GM18873 (cell line): ENCODE measurements at regions not wholly inside any gene's neighbourhood (a gene's known extent, or its start where the extent isn't known, plus 50 kb on each side); places are given as distances from the start of the nearest gene placed in this dataset.
"Not testable (repeated sequence)": the region's sequence is repeated elsewhere in the genome, so short reads cannot be mapped to it uniquely, and the experiment has no call there.

ENCODE experiments used
- ATAC-seq: cut with Tn5 transposase; IDR thresholded peaks from one replicate; pipeline ENCODE4 v1.9.1; 2021; ENCODE audit warnings: mild to moderate bottlenecking, moderate library complexity, moderate number of reproducible peaks; ENCODE audit not compliant: unreplicated experiment, low FRiP score

- ATAC-seq = not testable (repeated sequence)
Measured at GRCh38 chr21:5121849-5122248, 5399.5 kb upstream of the TPTE start.

- ATAC-seq = peak; percentile 63
Measured at GRCh38 chr21:5123655-5124054, 5397.7 kb upstream of the TPTE start.

- ATAC-seq = peak; percentile 71
Measured at GRCh38 chr21:5128261-5128660, 5393.1 kb upstream of the TPTE start.

- not testable (repeated sequence) for ATAC-seq
Measured at GRCh38 chr21:5133824-5134223, 5387.6 kb upstream of the TPTE start.

- not testable (repeated sequence) for ATAC-seq
Measured at GRCh38 chr21:5136406-5136805, 5385.0 kb upstream of the TPTE start.

GRCh38 chr21:5137006-5137405 is 5384.4 kb upstream of the TPTE start:
- ATAC-seq = not testable (repeated sequence)

GRCh38 chr21:5138687-5139086 is 5382.7 kb upstream of the TPTE start:
- ATAC-seq = not testable (repeated sequence)

- not testable (repeated sequence) for ATAC-seq
Measured at GRCh38 chr21:5139528-5139927, 5381.9 kb upstream of the TPTE start.

- ATAC-seq = not testable (repeated sequence)
Measured at GRCh38 chr21:5143011-5143410, 5378.4 kb upstream of the TPTE start.

GRCh38 chr21:5144731-5145130 is 5376.7 kb upstream of the TPTE start:
- ATAC-seq = not testable (repeated sequence)

GRCh38 chr21:5147685-5148084 is 5373.7 kb upstream of the TPTE start:
- not testable (repeated sequence) for ATAC-seq

GRCh38 chr21:5149222-5149621 is 5372.2 kb upstream of the TPTE start:
- not testable (repeated sequence) for ATAC-seq

- ATAC-seq = not testable (repeated sequence)
Measured at GRCh38 chr21:5153842-5154640, 5367.3 kb upstream of the TPTE start.

GRCh38 chr21:5154641-5154982 is 5366.8 kb upstream of the TPTE start:
- ATAC-seq = peak; percentile 78

- ATAC-seq = not testable (repeated sequence)
Measured at GRCh38 chr21:5162693-5163574, 5358.4 kb upstream of the TPTE start.

GRCh38 chr21:5165829-5166228 is 5355.6 kb upstream of the TPTE start:
- ATAC-seq = not testable (repeated sequence)
